ENCODE measurements at regions not wholly inside any gene's neighbourhood (a gene's known extent, or its start where the extent isn't known, plus 50 kb on each side); places are given as distances from the start of the nearest gene placed in this dataset.
"Not testable (repeated sequence)": the region's sequence is repeated elsewhere in the genome, so short reads cannot be mapped to it uniquely, and the experiment has no call there.

GRCh38 chr12:68439368-68440045 lies 107.3 kb upstream of the MDM1 start:
- TF ChIP-seq CTCF (IDR thresholded peaks at IDR 0.05; ENCODE audit: control insufficient read depth, extremely low read depth, insufficient read depth), result no peak
- DNase-seq (ENCODE audit: low read depth), result no peak
- no peak overlapping the region for H3K4me3 ChIP-seq (ENCODE audit: low read depth, low read length)

- no peak overlapping the region for H3K4me3 ChIP-seq (ENCODE audit: low read depth, low read length)
- DNase-seq (ENCODE audit: low read depth), result no peak
- TF ChIP-seq CTCF (IDR thresholded peaks at IDR 0.05; ENCODE audit: control insufficient read depth, extremely low read depth, insufficient read depth), result no peak
Observed at GRCh38 chr12:68440068-68440581, 108.0 kb upstream of the MDM1 start.

- H3K4me3 ChIP-seq (ENCODE audit: low read depth, low read length), result no peak overlapping the region
- no peak for TF ChIP-seq CTCF (IDR thresholded peaks at IDR 0.05; ENCODE audit: control insufficient read depth, extremely low read depth, insufficient read depth)
- no peak for DNase-seq (ENCODE audit: low read depth)
Observed at GRCh38 chr12:68441167-68441566, 109.0 kb upstream of the MDM1 start.

- not testable (repeated sequence) for H3K4me3 ChIP-seq (ENCODE audit: low read depth, low read length); DNase-seq (ENCODE audit: low read depth)
Observed at GRCh38 chr12:68442353-68442972, 110.3 kb upstream of the MDM1 start.

GRCh38 chr12:68443695-68444094 lies 111.5 kb upstream of the MDM1 start:
- DNase-seq (ENCODE audit: low read depth); H3K4me3 ChIP-seq (ENCODE audit: low read depth, low read length): not testable (repeated sequence)

GRCh38 chr12:68445824-68446223 lies 113.7 kb upstream of the MDM1 start:
- no peak for DNase-seq (ENCODE audit: low read depth)
- no peak for TF ChIP-seq CTCF (IDR thresholded peaks at IDR 0.05; ENCODE audit: control insufficient read depth, extremely low read depth, insufficient read depth)
- no peak overlapping the region for H3K4me3 ChIP-seq (ENCODE audit: low read depth, low read length)

GRCh38 chr12:68446384-68446783 lies 114.2 kb upstream of the MDM1 start:
- DNase-seq (ENCODE audit: low read depth), result no peak
- no peak for TF ChIP-seq CTCF (IDR thresholded peaks at IDR 0.05; ENCODE audit: control insufficient read depth, extremely low read depth, insufficient read depth)

More at GRCh38 chr12:68446384-68446783, 114.2 kb upstream of the MDM1 start:
- H3K4me3 ChIP-seq (ENCODE audit: low read depth, low read length), result no peak overlapping the region

All from LNCaP clone FGC (cell line).